ENCODE measurements at regions not wholly inside any gene's neighbourhood (a gene's known extent, or its start where the extent isn't known, plus 50 kb on each side); places are given as distances from the start of the nearest gene placed in this dataset.

- H3K4me1 Mint-ChIP-seq (ENCODE audit: low read depth), result peaks cover 12% of the 10 kb centered on the region
- no peak overlapping the region for H3K27ac Mint-ChIP-seq
- no peaks in the 10 kb centered on the region; the same call in 1 of the 2 replicates for H3K9me3 Mint-ChIP-seq
- TF ChIP-seq, protein P1, sequence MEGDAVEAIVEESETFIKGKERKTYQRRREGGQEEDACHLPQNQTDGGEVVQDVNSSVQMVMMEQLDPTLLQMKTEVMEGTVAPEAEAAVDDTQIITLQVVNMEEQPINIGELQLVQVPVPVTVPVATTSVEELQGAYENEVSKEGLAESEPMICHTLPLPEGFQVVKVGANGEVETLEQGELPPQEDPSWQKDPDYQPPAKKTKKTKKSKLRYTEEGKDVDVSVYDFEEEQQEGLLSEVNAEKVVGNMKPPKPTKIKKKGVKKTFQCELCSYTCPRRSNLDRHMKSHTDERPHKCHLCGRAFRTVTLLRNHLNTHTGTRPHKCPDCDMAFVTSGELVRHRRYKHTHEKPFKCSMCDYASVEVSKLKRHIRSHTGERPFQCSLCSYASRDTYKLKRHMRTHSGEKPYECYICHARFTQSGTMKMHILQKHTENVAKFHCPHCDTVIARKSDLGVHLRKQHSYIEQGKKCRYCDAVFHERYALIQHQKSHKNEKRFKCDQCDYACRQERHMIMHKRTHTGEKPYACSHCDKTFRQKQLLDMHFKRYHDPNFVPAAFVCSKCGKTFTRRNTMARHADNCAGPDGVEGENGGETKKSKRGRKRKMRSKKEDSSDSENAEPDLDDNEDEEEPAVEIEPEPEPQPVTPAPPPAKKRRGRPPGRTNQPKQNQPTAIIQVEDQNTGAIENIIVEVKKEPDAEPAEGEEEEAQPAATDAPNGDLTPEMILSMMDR (IDR thresholded peaks at IDR 0.05), result no peak
- DNase-seq, result no peak
- no peak overlapping the region for H3K4me3 Mint-ChIP-seq
- no peaks in the 10 kb centered on the region for H3K27me3 Mint-ChIP-seq (ENCODE audit: insufficient read depth)
- no peaks in the 10 kb centered on the region; the same call in 1 of the 2 replicates for H3K36me3 Mint-ChIP-seq (ENCODE audit: low read depth)
Measured at GRCh38 chr5:117953272-117953671, 1035.1 kb downstream of the DTWD2 start.

DNA sequence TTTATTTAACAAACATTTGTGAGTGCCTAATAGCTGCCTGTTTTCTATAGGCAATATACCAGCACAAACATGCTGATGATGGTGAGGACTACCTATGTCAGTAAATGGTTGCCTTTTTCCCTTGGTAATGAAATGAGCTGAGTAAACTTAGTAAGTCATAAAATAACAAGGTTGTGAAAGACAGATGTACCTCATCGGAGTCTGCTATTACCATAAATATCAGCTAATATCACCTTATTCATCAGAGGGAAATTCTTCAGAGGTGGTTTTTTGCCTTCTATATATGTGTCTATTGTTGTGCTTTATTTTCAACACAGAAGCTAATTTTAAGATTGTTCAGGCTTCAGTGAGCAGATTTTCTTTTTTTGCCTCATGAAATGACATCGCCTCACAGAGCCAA, 1040.5 kb downstream of the DTWD2 start:
- Mint-ChIP-seq H3K9me3 (peaks cover 5% of the 10 kb centered on the region), H3K27me3 (ENCODE audit: insufficient read depth) (no peaks in the 10 kb centered on the region; the same call in 1 of the 2 replicates), H3K27ac (no peak overlapping the region), H3K4me1 (ENCODE audit: low read depth) (peaks cover 5% of the 10 kb centered on the region; the same call in 1 of the 2 replicates), H3K4me3 (no peak overlapping the region), H3K36me3 (ENCODE audit: low read depth) (no peaks in the 10 kb centered on the region)
- DNase-seq, result no peak
- TF ChIP-seq, protein P1 (IDR thresholded peaks at IDR 0.05), result no peak

DNA sequence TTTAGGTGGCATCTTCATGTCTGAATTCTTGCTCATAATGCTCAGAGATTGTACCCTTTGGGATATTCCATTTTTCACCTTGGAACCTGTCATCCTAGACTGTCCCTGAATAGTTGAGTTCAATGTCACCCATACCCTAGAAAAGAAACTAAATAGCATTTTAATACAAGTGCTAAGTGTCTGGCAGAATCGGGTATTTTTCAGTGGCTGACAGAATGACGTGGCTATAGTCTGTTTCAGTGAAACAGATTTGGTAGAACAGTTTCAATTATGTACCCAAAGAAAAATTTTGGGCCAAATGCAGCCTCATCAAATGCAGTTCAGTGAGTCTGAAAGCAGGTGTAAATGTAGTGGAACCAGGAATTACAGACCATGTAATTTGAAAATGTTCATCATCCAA, 1041.2 kb downstream of the DTWD2 start:
- Mint-ChIP-seq H3K27ac (no peak overlapping the region), H3K9me3 (peaks cover 12% of the 10 kb centered on the region), H3K27me3 (ENCODE audit: insufficient read depth) (no peaks in the 10 kb centered on the region; the same call in 1 of the 2 replicates), H3K4me3 (no peak overlapping the region), H3K4me1 (ENCODE audit: low read depth) (peaks cover 5% of the 10 kb centered on the region; the same call in 1 of the 2 replicates), H3K36me3 (ENCODE audit: low read depth) (peaks cover 2% of the 10 kb centered on the region; the same call in 1 of the 2 replicates)
- DNase-seq, result no peak
- TF ChIP-seq, protein P1 (IDR thresholded peaks at IDR 0.05), result no peak

GRCh38 chr5:117945258-117945657, 1043.1 kb downstream of the DTWD2 start:
- Mint-ChIP-seq H3K9me3 (peaks cover 28% of the 10 kb centered on the region), H3K36me3 (ENCODE audit: low read depth) (peaks cover 15% of the 10 kb centered on the region), H3K27me3 (ENCODE audit: insufficient read depth) (no peaks in the 10 kb centered on the region; the same call in 1 of the 2 replicates), H3K4me3 (no peak overlapping the region), H3K27ac (no peak overlapping the region), H3K4me1 (ENCODE audit: low read depth) (peaks cover 5% of the 10 kb centered on the region; the same call in 1 of the 2 replicates)
- no peak for DNase-seq
- TF ChIP-seq, protein P1 (IDR thresholded peaks at IDR 0.05), result no peak

DNA sequence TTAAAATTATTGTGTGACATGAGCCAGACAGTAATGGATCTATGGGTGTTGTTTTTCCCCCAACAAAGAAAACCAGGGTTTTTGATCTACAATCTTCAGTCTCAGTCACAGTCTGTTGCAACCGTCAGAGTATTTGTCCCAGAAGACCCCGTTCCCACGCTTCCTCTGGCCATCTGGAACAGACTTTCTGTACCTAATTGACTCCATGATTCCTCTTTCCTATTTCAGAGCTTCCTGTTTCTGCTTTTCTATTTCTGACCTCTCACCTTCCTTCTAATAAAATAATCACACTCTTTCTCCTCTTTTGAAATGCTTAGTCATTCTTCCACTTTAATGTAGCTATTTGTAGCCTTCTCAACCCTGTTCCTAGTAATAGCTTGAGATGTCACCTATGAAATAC, 1044.8 kb downstream of the DTWD2 start:
- Mint-ChIP-seq H3K9me3 (peaks cover 44% of the 10 kb centered on the region), H3K4me1 (ENCODE audit: low read depth) (peaks cover 5% of the 10 kb centered on the region; the same call in 1 of the 2 replicates), H3K27me3 (ENCODE audit: insufficient read depth) (no peaks in the 10 kb centered on the region; the same call in 1 of the 2 replicates), H3K4me3 (no peak overlapping the region), H3K27ac (no peak overlapping the region), H3K36me3 (ENCODE audit: low read depth) (peaks cover 28% of the 10 kb centered on the region)
- TF ChIP-seq, protein P1 (IDR thresholded peaks at IDR 0.05), result no peak
- no peak for DNase-seq

All from HFFc6 (cell line).